ENCODE measurements at regions not wholly inside any gene's neighbourhood (a gene's known extent, or its start where the extent isn't known, plus 50 kb on each side); places are given as distances from the start of the nearest gene placed in this dataset.

DNA sequence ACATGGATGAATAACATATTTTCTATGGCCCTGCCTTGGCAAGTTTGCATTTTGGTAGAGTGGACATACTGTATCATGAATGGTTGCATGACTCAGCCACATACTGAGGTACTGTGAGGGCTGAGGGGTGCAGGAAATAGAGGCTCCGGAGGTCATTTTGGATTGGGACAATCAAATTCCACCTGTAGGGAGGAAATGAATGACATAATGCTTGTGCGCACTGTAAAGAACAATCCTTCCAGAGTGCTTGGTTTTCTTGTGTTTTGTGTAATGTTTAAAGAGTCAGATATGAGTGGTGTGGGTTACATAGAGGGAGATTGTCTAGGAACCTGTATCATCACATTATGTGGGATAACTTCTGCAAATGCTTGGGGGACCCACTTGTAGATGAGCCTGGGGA, 329.9 kb upstream of the PROX1 start:
- Histone ChIP-seq H3K14ac (replicated peaks; ENCODE audit: low read depth, low read length) (no peak overlapping the region), H2BK5ac (ENCODE audit: low read depth, low read length, poor library complexity, severe bottlenecking) (no peak overlapping the region), H3K4ac (ENCODE audit: low read depth, low read length) (no peak overlapping the region), H3K9ac (ENCODE audit: low read depth, low read length) (no peak overlapping the region), H2BK15ac (ENCODE audit: low read depth, low read length) (no peak overlapping the region), H3K4me2 (ENCODE audit: low read depth, low read length) (no peak overlapping the region), H4K5ac (ENCODE audit: low read depth, low read length) (no peak overlapping the region), H2BK120ac (ENCODE audit: low read depth, low read length) (no peak overlapping the region), H3K9me1 (ENCODE audit: insufficient read depth, low read length) (no peaks in the 10 kb centered on the region), H2AK9ac (replicated peaks; ENCODE audit: low read depth, low read length, poor library complexity) (no peak overlapping the region), H2AFZ (replicated peaks; ENCODE audit: low read length, poor library complexity) (no peak overlapping the region), H3K36me3 (ENCODE audit: control insufficient read depth, insufficient read depth, low read length) (no peaks in the 10 kb centered on the region), H3K9me3 (ENCODE audit: control insufficient read depth, insufficient read depth, low read length) (peaks cover 1% of the 10 kb centered on the region), H3K4me3 (ENCODE audit: insufficient read depth, low read depth, low read length) (no peak overlapping the region), H4K91ac (ENCODE audit: insufficient read depth, low read depth, low read length) (no peak overlapping the region), H3K27ac (ENCODE audit: insufficient read depth, low read length) (no peak overlapping the region), H3K56ac (ENCODE audit: extremely low read depth, insufficient read depth, low read length) (no peak overlapping the region), H2AK5ac (ENCODE audit: low read depth, low read length) (no peak overlapping the region), H4K8ac (ENCODE audit: low read depth in 2 of 2, low read length in 2 of 2) (no peak overlapping the region), H3K18ac (ENCODE audit: low read depth, low read length) (no peak overlapping the region), H4K20me1 (ENCODE audit: insufficient read depth, low read length) (no peaks in the 10 kb centered on the region), H3K27me3 (ENCODE audit: control insufficient read depth, insufficient read depth, low read length) (no peaks in the 10 kb centered on the region), H3K79me1 (ENCODE audit: low read depth in 1 of 2, low read length in 2 of 2) (no peaks in the 10 kb centered on the region), H2BK20ac (ENCODE audit: low read depth, low read length) (no peak overlapping the region), H3K4me1 (ENCODE audit: control insufficient read depth, insufficient read depth, low read length) (no peaks in the 10 kb centered on the region), H3K23ac (ENCODE audit: low read depth, low read length) (no peak overlapping the region)
- ChIA-PET CTCF (no interaction called here), POLR2A (ENCODE audit: unreplicated experiment) (no interaction called here)
- TF ChIP-seq NFE2L2 (IDR thresholded peaks at IDR 0.05; ENCODE audit: low read depth, low read length) = no peak
- TF ChIP-seq MXI1 (IDR thresholded peaks at IDR 0.05; ENCODE audit: borderline replicate concordance, low read depth, low read length) = no peak
- TF ChIP-seq, protein P1, sequence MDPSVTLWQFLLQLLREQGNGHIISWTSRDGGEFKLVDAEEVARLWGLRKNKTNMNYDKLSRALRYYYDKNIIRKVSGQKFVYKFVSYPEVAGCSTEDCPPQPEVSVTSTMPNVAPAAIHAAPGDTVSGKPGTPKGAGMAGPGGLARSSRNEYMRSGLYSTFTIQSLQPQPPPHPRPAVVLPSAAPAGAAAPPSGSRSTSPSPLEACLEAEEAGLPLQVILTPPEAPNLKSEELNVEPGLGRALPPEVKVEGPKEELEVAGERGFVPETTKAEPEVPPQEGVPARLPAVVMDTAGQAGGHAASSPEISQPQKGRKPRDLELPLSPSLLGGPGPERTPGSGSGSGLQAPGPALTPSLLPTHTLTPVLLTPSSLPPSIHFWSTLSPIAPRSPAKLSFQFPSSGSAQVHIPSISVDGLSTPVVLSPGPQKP (IDR thresholded peaks at IDR 0.05; ENCODE audit: borderline replicate concordance, low read depth, low read length) = no peak
- TF ChIP-seq, protein P2, sequence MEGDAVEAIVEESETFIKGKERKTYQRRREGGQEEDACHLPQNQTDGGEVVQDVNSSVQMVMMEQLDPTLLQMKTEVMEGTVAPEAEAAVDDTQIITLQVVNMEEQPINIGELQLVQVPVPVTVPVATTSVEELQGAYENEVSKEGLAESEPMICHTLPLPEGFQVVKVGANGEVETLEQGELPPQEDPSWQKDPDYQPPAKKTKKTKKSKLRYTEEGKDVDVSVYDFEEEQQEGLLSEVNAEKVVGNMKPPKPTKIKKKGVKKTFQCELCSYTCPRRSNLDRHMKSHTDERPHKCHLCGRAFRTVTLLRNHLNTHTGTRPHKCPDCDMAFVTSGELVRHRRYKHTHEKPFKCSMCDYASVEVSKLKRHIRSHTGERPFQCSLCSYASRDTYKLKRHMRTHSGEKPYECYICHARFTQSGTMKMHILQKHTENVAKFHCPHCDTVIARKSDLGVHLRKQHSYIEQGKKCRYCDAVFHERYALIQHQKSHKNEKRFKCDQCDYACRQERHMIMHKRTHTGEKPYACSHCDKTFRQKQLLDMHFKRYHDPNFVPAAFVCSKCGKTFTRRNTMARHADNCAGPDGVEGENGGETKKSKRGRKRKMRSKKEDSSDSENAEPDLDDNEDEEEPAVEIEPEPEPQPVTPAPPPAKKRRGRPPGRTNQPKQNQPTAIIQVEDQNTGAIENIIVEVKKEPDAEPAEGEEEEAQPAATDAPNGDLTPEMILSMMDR (conservative IDR thresholded peaks at IDR 0.05; ENCODE audit: low read depth, low read length) = no peak
- TF ChIP-seq RCOR1 (IDR thresholded peaks at IDR 0.05; ENCODE audit: insufficient replicate concordance, low read length) = no peak
- no peak for TF ChIP-seq FOS (IDR thresholded peaks at IDR 0.05; ENCODE audit: low read depth, low read length)
- no peak for TF ChIP-seq RFX5 (IDR thresholded peaks at IDR 0.05; ENCODE audit: low read depth, low read length)
- TF ChIP-seq BHLHE40 (IDR thresholded peaks at IDR 0.05; ENCODE audit: low read depth, low read length) = no peak
- TF ChIP-seq MAZ (IDR thresholded peaks at IDR 0.05; ENCODE audit: borderline replicate concordance, low read depth, low read length) = no peak
- TF ChIP-seq RAD21 (IDR thresholded peaks at IDR 0.05; ENCODE audit: low read length) = no peak
- TF ChIP-seq, protein P3, sequence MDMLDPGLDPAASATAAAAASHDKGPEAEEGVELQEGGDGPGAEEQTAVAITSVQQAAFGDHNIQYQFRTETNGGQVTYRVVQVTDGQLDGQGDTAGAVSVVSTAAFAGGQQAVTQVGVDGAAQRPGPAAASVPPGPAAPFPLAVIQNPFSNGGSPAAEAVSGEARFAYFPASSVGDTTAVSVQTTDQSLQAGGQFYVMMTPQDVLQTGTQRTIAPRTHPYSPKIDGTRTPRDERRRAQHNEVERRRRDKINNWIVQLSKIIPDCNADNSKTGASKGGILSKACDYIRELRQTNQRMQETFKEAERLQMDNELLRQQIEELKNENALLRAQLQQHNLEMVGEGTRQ (IDR thresholded peaks at IDR 0.05; ENCODE audit: low read depth, low read length) = no peak
- TF ChIP-seq CHD1 (IDR thresholded peaks at IDR 0.05; ENCODE audit: low read depth, low read length) = no peak
- no peak for TF ChIP-seq POLR2A (IDR thresholded peaks at IDR 0.05; ENCODE audit: low read depth, low read length)
- no peak for TF ChIP-seq MAFK (IDR thresholded peaks at IDR 0.05; ENCODE audit: low read depth, low read length)
- no peak for TF ChIP-seq SMC3 (IDR thresholded peaks at IDR 0.05; ENCODE audit: low read depth, low read length)
- TF ChIP-seq CEBPB (IDR thresholded peaks at IDR 0.05; ENCODE audit: low read depth, low read length) = no peak
- BruUV-seq (replicated peaks) = no TSS peak
- in situ Hi-C loops (cut with MboI; ENCODE audit: low sequenced_read_pairs) (no loop called here), dilution Hi-C loops (cut with HindIII; ENCODE audit: low sequenced_read_pairs, unreplicated experiment) (no loop called here), intact Hi-C loops (cut with micrococcal nuclease) (no loop called here)
- 50% methylated on average over 1 of the region's 2 CpGs; no CpG with 5 or more reads in 1 of the 2 experiments for WGBS, 2 experiments (ENCODE audit: extremely low coverage in 2 of 2, insufficient read length in 1 of 2)
- ATAC-seq (ENCODE audit: low read depth) = no peak
- DNase-seq = no peak

All from IMR-90 (cell line).